Activated T-helper 2 cell treated with anti-CD3 and anti-CD28 coated beads, Interferon-gamma antibody, Interleukin-2, Interleukin-4, amounts not matched to agents 10 μg/mL and 5 μg/mL and 100 μg/mL, durations not matched to agents 14 hours and 24 hours and 36 hours (primary cell): ENCODE measurements at regions not wholly inside any gene's neighbourhood (a gene's known extent, or its start where the extent isn't known, plus 50 kb on each side); places are given as distances from the start of the nearest gene placed in this dataset.

ENCODE experiments used
- DNase-seq: peaks from one replicate; pipeline ENCODE4 v3.0.0; 2021; ENCODE audit warnings: low spot score
- H3K27ac Mint-ChIP-seq: one replicate; pipeline ENCODE4 v1.8.0; 2021; ENCODE audit warnings: mixed read lengths
- H3K27me3 Mint-ChIP-seq: one replicate; pipeline ENCODE4 v1.8.0; 2021; ENCODE audit warnings: low read depth, mixed read lengths
- H3K36me3 Mint-ChIP-seq: one replicate; pipeline ENCODE4 v1.8.0; 2021; ENCODE audit warnings: low read depth, mixed read lengths
- H3K4me1 Mint-ChIP-seq: one replicate; pipeline ENCODE4 v1.8.0; 2021; ENCODE audit warnings: low read depth, mixed read lengths
- H3K4me3 Mint-ChIP-seq: one replicate; pipeline ENCODE4 v1.8.0; 2021; ENCODE audit warnings: low read depth, mild to moderate bottlenecking, moderate library complexity, mixed read lengths
- H3K9me3 Mint-ChIP-seq: one replicate; pipeline ENCODE4 v1.8.0; 2021; ENCODE audit warnings: mixed read lengths
- intact Hi-C: fragments of 100-400 bp; cut with micrococcal nuclease; formaldehyde crosslinking; loops from one replicate; pipeline ENCODE4 v1.15.1; 2023

GRCh38 chr15:96067677-96068076 lies 262.8 kb upstream of the NR2F2 start:
- Mint-ChIP-seq H3K4me3 (no peak overlapping the region), H3K27ac (no peak overlapping the region), H3K36me3 (no peaks in the 10 kb centered on the region), H3K9me3 (no peaks in the 10 kb centered on the region), H3K27me3 (no peaks in the 10 kb centered on the region), H3K4me1 (no peaks in the 10 kb centered on the region)
- no peak for DNase-seq
- intact Hi-C loops, result no loop called here

GRCh38 chr15:96068897-96069296 lies 261.6 kb upstream of the NR2F2 start:
- Mint-ChIP-seq H3K27me3 (no peaks in the 10 kb centered on the region), H3K36me3 (no peaks in the 10 kb centered on the region), H3K27ac (no peak overlapping the region), H3K4me1 (no peaks in the 10 kb centered on the region), H3K4me3 (no peak overlapping the region), H3K9me3 (no peaks in the 10 kb centered on the region)
- no peak for DNase-seq
- intact Hi-C loops, result no loop called here

GRCh38 chr15:96070636-96071035 lies 259.9 kb upstream of the NR2F2 start:
- intact Hi-C loops, result no loop called here

GRCh38 chr15:96072821-96073220 lies 257.7 kb upstream of the NR2F2 start:
- Mint-ChIP-seq H3K27ac (no peak overlapping the region), H3K36me3 (no peaks in the 10 kb centered on the region), H3K9me3 (no peaks in the 10 kb centered on the region), H3K27me3 (no peaks in the 10 kb centered on the region), H3K4me3 (no peak overlapping the region), H3K4me1 (no peaks in the 10 kb centered on the region)
- intact Hi-C loops, result no loop called here
- DNase-seq, result no peak

More at GRCh38 chr15:96070636-96071035, 259.9 kb upstream of the NR2F2 start:
- no peak for DNase-seq
- no peaks in the 10 kb centered on the region for H3K9me3 Mint-ChIP-seq
- no peaks in the 10 kb centered on the region for H3K4me1 Mint-ChIP-seq
- no peaks in the 10 kb centered on the region for H3K36me3 Mint-ChIP-seq
- H3K4me3 Mint-ChIP-seq, result no peak overlapping the region
- H3K27me3 Mint-ChIP-seq, result no peaks in the 10 kb centered on the region
- H3K27ac Mint-ChIP-seq, result no peak overlapping the region

- no peaks in the 10 kb centered on the region for H3K27me3 Mint-ChIP-seq
- no peaks in the 10 kb centered on the region for H3K36me3 Mint-ChIP-seq
- H3K9me3 Mint-ChIP-seq, result no peaks in the 10 kb centered on the region
- no peaks in the 10 kb centered on the region for H3K4me1 Mint-ChIP-seq
- H3K4me3 Mint-ChIP-seq, result no peak overlapping the region
- no peak overlapping the region for H3K27ac Mint-ChIP-seq
- intact Hi-C loops, result no loop called here
- no peak for DNase-seq
Observed at GRCh38 chr15:96073908-96074307, 256.6 kb upstream of the NR2F2 start.

- DNase-seq, result no peak
- no peaks in the 10 kb centered on the region for H3K9me3 Mint-ChIP-seq
- H3K36me3 Mint-ChIP-seq, result no peaks in the 10 kb centered on the region
- H3K4me3 Mint-ChIP-seq, result no peak overlapping the region
- H3K27ac Mint-ChIP-seq, result no peak overlapping the region
- no peaks in the 10 kb centered on the region for H3K4me1 Mint-ChIP-seq
- H3K27me3 Mint-ChIP-seq, result no peaks in the 10 kb centered on the region
- intact Hi-C loops, result no loop called here
Observed at GRCh38 chr15:96075895-96076294, 254.6 kb upstream of the NR2F2 start.

GRCh38 chr15:96076350-96076749 lies 254.2 kb upstream of the NR2F2 start:
- Mint-ChIP-seq H3K27ac (no peak overlapping the region), H3K36me3 (no peaks in the 10 kb centered on the region), H3K4me1 (no peaks in the 10 kb centered on the region), H3K27me3 (no peaks in the 10 kb centered on the region), H3K4me3 (no peak overlapping the region), H3K9me3 (no peaks in the 10 kb centered on the region)
- intact Hi-C loops, result no loop called here
- no peak for DNase-seq

GRCh38 chr15:96079041-96079440 lies 251.5 kb upstream of the NR2F2 start:
- DNase-seq, result no peak
- intact Hi-C loops, result no loop called here

GRCh38 chr15:96079882-96080281 lies 250.6 kb upstream of the NR2F2 start:
- DNase-seq, result no peak

More at GRCh38 chr15:96079041-96079440, 251.5 kb upstream of the NR2F2 start:
- Mint-ChIP-seq H3K4me3 (no peak overlapping the region), H3K9me3 (no peaks in the 10 kb centered on the region), H3K36me3 (no peaks in the 10 kb centered on the region), H3K27ac (no peak overlapping the region), H3K4me1 (no peaks in the 10 kb centered on the region), H3K27me3 (no peaks in the 10 kb centered on the region)

GRCh38 chr15:96086164-96086563 lies 244.3 kb upstream of the NR2F2 start:
- Mint-ChIP-seq H3K27ac (no peak overlapping the region), H3K4me1 (no peaks in the 10 kb centered on the region), H3K36me3 (no peaks in the 10 kb centered on the region), H3K4me3 (no peak overlapping the region), H3K9me3 (no peaks in the 10 kb centered on the region), H3K27me3 (no peaks in the 10 kb centered on the region)
- DNase-seq, result no peak
- intact Hi-C loops, result no loop called here

More at GRCh38 chr15:96079882-96080281, 250.6 kb upstream of the NR2F2 start:
- Mint-ChIP-seq H3K4me1 (no peaks in the 10 kb centered on the region), H3K4me3 (no peak overlapping the region), H3K27me3 (no peaks in the 10 kb centered on the region), H3K9me3 (no peaks in the 10 kb centered on the region), H3K36me3 (no peaks in the 10 kb centered on the region), H3K27ac (no peak overlapping the region)
- intact Hi-C loops, result no loop called here

GRCh38 chr15:96087180-96087884 lies 243.2 kb upstream of the NR2F2 start:
- Mint-ChIP-seq H3K9me3 (no peaks in the 10 kb centered on the region), H3K4me1 (no peaks in the 10 kb centered on the region), H3K27me3 (no peaks in the 10 kb centered on the region), H3K36me3 (no peaks in the 10 kb centered on the region), H3K4me3 (no peak overlapping the region), H3K27ac (no peak overlapping the region)
- intact Hi-C loops, result no loop called here
- DNase-seq, result no peak

- Mint-ChIP-seq H3K27me3 (no peaks in the 10 kb centered on the region), H3K27ac (no peak overlapping the region), H3K4me1 (no peaks in the 10 kb centered on the region), H3K4me3 (no peak overlapping the region), H3K36me3 (no peaks in the 10 kb centered on the region), H3K9me3 (no peaks in the 10 kb centered on the region)
- intact Hi-C loops, result no loop called here
- DNase-seq, result no peak
Observed at GRCh38 chr15:96088650-96089049, 241.8 kb upstream of the NR2F2 start.

- no peak for DNase-seq
- H3K4me1 Mint-ChIP-seq, result no peaks in the 10 kb centered on the region
- H3K36me3 Mint-ChIP-seq, result no peaks in the 10 kb centered on the region
Observed at GRCh38 chr15:96089405-96090058, 241.0 kb upstream of the NR2F2 start.

More at GRCh38 chr15:96089405-96090058, 241.0 kb upstream of the NR2F2 start:
- intact Hi-C loops, result no loop called here
- no peaks in the 10 kb centered on the region for H3K27me3 Mint-ChIP-seq
- H3K9me3 Mint-ChIP-seq, result no peaks in the 10 kb centered on the region
- H3K27ac Mint-ChIP-seq, result no peak overlapping the region
- H3K4me3 Mint-ChIP-seq, result no peak overlapping the region
